IMR-90 (cell line): ENCODE measurements at regions not wholly inside any gene's neighbourhood (a gene's known extent, or its start where the extent isn't known, plus 50 kb on each side); places are given as distances from the start of the nearest gene placed in this dataset.

Experiments
- CEBPB ChIP-seq: IDR thresholded peaks from 2 replicates; pipeline ENCODE4 v1.6.1; 2012; ENCODE audit warnings: low read depth, low read length, improper control_type of control experiment
- CTCF ChIP-seq: conservative IDR thresholded peaks from 2 replicates; pipeline ENCODE4 v1.5.1; 2012; ENCODE audit warnings: mild to moderate bottlenecking, low read depth, low read length, improper control_type of control experiment
- MAFK ChIP-seq: IDR thresholded peaks from 2 replicates; pipeline ENCODE4 v1.6.1; 2012; ENCODE audit warnings: low read depth, low read length, improper control_type of control experiment
- MXI1 ChIP-seq: IDR thresholded peaks from 2 replicates; pipeline ENCODE4 v1.6.1; 2012; ENCODE audit warnings: low read depth, mild to moderate bottlenecking, low read length, moderate library complexity, borderline replicate concordance
- POLR2A ChIP-seq: IDR thresholded peaks from 2 replicates; pipeline ENCODE4 v1.6.1; 2012; ENCODE audit warnings: mild to moderate bottlenecking, low read depth, low read length
- RCOR1 ChIP-seq: IDR thresholded peaks from 2 replicates; pipeline ENCODE4 v1.6.1; 2012; ENCODE audit warnings: mild to moderate bottlenecking, low read length, improper control_type of control experiment; ENCODE audit not compliant: insufficient replicate concordance

- TF ChIP-seq CTCF (no peak), RCOR1 (no peak), MXI1 (no peak), POLR2A (no peak), MAFK (no peak), CEBPB (no peak)
Measured at GRCh38 chr5:40359093-40359492, 320.6 kb upstream of the PTGER4 start.
